Posterior cingulate gyrus (tissue), 11 donors: ENCODE measurements at regions not wholly inside any gene's neighbourhood (a gene's known extent, or its start where the extent isn't known, plus 50 kb on each side); places are given as distances from the start of the nearest gene placed in this dataset.
"Not testable (repeated sequence)": the region's sequence is repeated elsewhere in the genome, so short reads cannot be mapped to it uniquely, and the experiment has no call there.

ENCODE experiments used
- DNase-seq, 10 donors: peaks; one replicate each; pipeline versions ENCODE4 v3.0.0 to v3.0.0-alpha.2; 2020 to 2021; ENCODE audit warnings: mixed read lengths in 3 of 10
- intact Hi-C: fragments of 100-400 bp; cut with DNase I; formaldehyde crosslinking; loops from one replicate; pipeline ENCODE4 v1.15.1; 2023

- no peak for DNase-seq
- intact Hi-C loops = no loop called here
These were observed 928.7 kb downstream of the SLC4A3 start for GRCh38 chr2:220555961-220556630.

DNA sequence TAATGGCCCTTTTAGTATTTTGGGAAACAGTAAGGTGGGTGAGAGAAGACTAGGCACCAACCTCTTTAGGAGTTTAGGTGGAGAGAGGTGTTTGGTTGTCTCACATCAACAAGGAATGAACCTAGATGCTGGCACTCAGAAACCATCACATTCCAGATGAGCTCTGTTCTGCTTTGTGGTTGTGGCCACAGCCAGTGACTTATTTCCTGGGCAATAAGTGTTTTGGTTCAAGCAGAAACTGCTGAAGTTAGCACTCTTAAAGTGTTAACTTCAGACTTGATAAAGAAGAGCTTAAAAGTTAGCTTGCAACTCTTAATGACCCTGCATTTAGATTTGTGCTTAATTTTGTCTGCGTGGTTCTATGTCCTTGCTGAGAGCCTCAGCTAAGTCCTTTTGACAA is 929.2 kb downstream of the SLC4A3 start:
- no peak for DNase-seq
- intact Hi-C loops = no loop called here

GRCh38 chr2:220560192-220560591 is 932.8 kb downstream of the SLC4A3 start:
- DNase-seq = no peak
- intact Hi-C loops = no loop called here

GRCh38 chr2:220562375-220563140 is 935.1 kb downstream of the SLC4A3 start:
- intact Hi-C loops = no loop called here
- DNase-seq = no peak

- DNase-seq = no peak
- intact Hi-C loops = no loop called here
These were observed 940.9 kb downstream of the SLC4A3 start for GRCh38 chr2:220568296-220568695.

DNA sequence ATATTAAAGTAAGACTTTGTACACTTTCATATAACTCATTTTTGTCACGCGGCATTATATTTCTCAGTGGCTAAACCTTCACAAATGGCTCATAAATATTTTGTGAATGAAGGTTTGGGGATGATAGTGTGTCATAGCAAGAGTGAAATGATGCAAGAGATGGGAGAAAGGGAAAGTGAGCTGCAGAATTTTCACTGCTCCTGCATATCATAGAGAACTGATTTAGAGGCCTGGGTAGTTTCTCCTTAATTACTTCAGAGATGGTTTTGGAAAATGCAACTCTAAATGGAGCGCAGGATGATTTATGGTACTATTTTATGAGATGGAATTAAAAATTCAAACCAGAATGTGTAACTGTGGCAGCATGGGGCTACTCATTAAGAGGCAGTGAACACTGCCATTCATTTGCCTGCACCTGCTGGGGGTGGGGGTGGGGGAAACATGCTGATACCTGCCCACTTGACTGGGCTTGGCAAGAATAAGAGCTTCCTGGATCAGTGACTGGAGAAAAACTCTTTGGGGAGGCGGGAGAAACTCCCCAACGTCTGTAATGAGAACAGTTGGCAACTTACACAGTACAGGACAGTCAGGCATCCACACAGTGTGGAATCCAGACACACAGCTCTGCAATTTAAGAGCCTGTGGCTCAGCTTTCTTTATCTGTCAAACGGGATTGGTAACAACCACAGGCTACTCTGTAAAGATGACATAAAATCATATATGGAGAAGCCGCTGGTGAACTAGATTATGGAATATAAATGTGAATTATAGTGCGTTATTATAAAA is 941.9 kb downstream of the SLC4A3 start:
- intact Hi-C loops = no loop called here
- no peak for DNase-seq

DNA sequence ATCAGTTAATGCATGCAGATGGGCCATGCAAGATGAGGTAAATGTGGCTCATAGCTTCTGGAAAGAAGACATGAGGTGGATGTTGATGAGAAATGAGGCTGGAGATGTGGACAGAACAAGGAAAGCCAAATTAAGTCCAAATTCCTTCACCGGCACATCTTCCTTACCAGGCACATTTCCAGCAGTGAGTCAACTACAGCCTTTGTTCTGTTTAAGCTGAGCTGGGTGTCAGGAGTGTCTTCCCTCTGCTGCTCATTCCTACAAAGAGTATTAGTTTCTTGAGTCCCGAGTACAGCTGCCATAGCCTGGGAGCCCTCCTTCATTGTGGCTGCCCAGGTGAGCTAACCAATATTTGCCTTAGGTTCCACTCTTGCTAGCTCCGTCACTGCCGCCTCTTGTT is 945.0 kb downstream of the SLC4A3 start:
- intact Hi-C loops = no loop called here
- no peak for DNase-seq

DNA sequence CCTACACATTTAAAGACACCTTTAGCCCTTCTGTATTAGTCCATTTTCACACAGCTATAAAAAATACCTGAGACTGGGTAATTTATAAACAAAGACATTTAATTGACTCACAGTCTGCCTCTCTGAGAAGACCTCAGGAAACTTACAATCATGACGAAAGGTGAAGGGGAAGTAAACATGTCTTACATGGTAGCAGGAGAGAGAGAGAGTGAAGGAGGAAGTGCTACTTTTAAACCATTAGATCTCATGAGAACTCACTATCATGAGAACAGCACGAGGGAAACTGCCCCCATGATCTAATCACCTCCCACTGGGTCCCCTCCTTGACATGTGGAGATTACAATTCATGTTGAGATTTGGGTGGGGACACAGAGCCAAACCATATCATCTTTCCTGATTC is 946.6 kb downstream of the SLC4A3 start:
- intact Hi-C loops = no loop called here
- no peak for DNase-seq

DNA sequence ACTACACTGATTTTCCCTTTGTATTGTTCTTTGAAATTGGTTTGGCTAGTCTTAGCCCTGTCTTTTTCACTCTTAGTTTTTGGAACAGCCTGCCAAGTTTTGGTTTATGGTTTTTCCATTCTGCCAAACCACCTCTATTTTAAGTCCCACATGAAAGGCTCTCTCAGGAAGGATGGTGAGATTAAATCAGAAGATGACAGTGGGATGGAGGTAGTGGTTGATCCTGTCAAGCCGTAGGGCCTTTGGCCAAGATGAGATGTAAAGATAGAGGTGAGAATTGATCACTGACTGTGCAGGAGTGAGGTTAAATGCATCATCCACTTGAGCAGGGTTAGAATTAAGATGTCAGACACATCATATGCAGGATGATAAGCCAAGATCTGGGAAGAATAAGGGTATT is 948.5 kb downstream of the SLC4A3 start:
- intact Hi-C loops = no loop called here
- no peak for DNase-seq

DNA sequence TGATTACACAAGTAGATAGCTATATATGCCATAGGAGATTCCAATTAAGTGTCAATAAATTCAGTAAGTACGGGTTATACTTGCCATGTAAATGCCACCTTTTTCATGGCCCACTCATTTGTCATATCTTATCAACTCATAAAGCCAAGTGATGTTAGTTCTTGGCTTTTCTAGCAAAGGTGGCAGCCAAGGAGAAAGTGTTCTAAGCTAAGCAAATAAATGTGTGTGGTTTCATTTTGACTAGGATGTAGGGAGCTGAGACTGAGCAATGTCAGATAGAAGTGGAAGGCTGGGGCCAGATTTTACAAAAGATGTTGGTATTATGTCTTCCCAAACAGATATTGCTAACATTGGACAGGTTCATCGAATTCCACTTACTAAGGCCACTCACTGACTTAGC is 952.0 kb downstream of the SLC4A3 start:
- intact Hi-C loops = no loop called here
- DNase-seq = no peak

DNA sequence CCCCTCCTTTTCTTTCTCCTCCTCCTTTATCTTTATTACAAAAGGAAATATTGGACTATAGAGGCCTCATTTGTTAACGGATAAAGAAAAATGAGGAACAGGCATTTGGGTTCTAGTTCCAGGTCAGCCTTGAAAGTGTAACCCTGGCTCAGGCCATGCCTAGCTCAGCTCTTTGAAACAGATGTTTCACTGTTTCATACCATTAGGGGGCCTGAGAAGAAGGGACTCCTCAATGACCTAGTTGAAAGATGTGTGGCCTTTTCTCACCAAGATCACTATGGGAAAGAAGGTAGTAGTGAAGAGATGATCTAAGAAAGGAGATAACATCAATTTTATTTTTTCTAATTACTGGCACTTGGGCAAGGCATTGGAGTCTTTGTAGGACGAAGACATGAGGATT is 952.7 kb downstream of the SLC4A3 start:
- no peak for DNase-seq
- intact Hi-C loops = no loop called here

DNA sequence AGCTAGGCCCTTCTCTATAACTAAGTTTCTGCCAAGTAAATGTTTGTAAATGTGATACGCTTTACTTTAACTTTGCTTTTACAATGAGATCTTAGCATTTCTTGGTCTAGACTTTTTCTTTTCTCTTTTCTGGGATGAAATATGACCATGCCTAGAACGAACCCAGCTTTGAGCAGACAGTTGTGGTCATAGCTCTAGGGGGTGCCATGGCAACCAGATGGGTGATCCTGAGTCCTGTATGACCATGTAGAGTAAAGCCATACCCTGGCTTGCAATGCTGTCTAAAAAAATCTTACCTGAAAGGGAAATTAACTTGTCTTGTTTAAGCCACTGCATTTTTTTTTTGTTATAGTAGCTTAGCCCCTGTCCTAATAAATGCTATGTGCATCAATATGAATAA is 956.3 kb downstream of the SLC4A3 start:
- intact Hi-C loops = no loop called here
- no peak for DNase-seq

- intact Hi-C loops = no loop called here
- no peak for DNase-seq
These were observed 957.8 kb downstream of the SLC4A3 start for GRCh38 chr2:220585241-220585640.

- no peak for DNase-seq
- intact Hi-C loops = no loop called here
These were observed 959.6 kb downstream of the SLC4A3 start for GRCh38 chr2:220586980-220587530.

DNA sequence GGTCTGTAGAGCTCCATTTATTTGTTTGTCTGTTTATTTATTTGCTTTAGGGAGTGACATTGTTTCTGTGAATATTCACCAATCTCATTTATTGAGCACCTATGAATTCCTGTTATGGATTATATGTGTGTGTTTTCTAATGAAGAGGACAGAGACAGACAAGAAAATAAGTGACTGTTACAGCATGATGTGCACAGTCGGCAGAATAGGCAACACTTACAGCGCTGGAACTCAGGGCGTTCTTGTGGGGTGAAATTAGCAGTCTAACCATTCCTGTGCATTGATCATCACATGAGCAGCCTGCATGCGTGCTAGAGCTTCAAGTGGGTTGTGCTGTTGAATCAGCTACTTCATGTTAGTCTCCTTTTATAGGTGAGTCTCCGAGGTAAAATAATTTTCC is 960.7 kb downstream of the SLC4A3 start:
- no peak for DNase-seq
- intact Hi-C loops = no loop called here

DNA sequence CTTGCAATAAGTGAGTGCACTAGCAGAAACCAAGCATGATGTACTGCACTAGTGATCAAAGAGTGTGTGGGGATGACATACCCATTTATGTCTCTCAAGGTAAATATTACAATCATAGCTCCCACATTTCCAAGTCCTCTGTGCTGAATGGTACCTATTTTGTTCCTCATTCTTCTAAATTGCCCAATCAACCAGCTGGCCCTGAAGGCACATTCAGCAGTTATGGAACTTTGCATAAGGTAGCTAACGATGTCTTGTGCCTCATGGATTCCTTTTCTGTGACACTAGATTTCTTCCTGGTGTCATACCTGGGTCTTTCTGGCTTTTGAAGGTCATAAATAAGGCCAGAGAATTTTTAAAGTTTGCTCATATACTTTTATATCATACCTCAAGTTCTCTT is 963.0 kb downstream of the SLC4A3 start:
- DNase-seq = no peak
- intact Hi-C loops = no loop called here

DNA sequence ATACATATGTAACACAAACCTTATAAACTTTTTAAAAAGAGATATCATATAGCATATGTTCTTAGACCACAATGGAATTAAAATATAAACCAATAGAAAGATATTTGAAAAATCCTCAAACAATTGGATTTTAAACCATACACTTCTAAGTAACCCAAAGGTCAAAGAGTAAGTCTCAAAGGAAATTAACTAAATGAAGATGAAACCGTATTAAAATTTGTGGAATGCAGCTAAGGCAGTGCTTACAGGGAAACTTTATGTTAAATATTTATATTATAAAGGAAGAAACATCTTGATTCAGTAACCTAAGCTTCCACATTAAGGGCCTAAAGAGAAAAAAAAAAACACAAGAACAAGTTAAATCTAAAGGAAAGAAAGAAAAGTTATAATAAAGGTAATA is 966.1 kb downstream of the SLC4A3 start:
- intact Hi-C loops = no loop called here
- DNase-seq = no peak

DNA sequence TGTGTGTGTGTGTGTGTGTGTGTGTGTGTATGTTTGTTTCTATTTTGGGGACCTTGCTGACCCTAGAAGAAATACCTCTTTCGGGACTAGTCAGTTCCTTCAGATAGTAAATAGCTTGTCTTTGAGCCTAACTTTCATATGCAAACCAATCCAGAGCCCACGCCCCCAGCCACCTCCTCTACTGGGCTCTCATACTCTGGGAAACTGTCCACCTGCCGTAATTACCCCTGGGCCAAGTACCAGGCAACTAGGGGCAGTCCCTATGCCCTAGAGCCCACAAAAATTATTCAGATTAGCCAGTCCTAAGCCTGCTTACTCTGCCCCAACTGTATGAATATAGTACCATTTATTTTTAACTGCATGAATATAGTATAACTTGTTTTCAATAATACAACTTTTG is 970.4 kb downstream of the EPHA4 start:
- no peak for DNase-seq
- intact Hi-C loops = no loop called here

DNA sequence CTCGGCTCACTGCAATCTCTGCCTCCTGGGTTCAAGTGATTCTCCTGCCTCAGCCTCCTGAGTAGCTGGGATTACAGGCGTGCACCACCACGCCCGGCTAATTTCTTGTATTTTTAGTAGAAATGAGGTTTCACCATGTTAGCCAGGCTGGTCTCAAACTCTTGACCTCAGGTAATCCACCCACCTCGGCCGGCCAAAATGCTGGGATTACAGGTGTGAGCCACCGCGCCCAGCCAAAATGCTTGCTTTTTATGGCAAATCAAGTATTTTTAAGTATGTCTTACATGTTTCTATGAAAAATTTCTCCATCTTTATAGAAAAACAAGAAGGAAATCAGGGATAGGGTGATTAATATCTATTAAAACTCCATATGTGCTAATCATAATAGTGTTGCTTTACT is 959.1 kb downstream of the EPHA4 start:
- peak in 2 of 10 donors; percentile 63 to 64 for DNase-seq
- intact Hi-C loops = not testable (repeated sequence)

- DNase-seq = no peak
- intact Hi-C loops = no loop called here
These were observed 958.0 kb downstream of the EPHA4 start for GRCh38 chr2:220614064-220614463.

DNA sequence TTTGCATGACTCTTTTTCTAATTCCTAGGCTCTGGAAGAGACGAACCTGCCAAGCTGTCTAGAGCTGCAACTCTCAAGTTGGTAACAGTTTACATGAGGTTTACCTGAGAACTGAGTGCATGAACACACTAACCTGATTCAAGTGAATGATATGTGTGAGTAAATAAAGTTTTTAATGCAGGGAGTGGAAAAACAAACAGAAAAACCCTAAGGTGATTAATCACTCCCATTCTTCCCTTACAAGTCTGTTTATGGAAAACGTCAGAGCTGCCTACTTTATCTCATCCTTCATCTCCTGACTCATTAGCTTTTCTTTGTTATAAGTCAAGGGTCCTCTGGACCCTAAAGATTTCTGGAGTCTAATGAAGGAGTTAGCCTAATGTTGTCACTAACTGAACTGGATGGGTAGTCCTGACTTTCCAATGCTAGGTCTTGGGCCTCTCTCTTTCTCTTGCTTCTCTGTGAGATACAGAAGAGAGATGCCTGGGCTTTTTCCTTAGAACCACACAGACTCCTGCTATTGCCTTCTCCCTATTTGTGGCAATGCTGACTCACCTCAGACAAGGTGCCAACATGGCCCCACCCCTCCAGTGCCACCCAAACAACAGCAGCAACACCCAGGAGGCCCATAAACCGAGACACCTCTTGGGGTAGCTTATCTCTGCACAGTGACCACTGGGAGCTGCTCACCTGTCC is 952.4 kb downstream of the EPHA4 start:
- intact Hi-C loops = no loop called here
- DNase-seq = no peak
